ENCODE measurements at regions not wholly inside any gene's neighbourhood (a gene's known extent, or its start where the extent isn't known, plus 50 kb on each side); places are given as distances from the start of the nearest gene placed in this dataset.
"Not testable (repeated sequence)": the region's sequence is repeated elsewhere in the genome, so short reads cannot be mapped to it uniquely, and the experiment has no call there.

DNA sequence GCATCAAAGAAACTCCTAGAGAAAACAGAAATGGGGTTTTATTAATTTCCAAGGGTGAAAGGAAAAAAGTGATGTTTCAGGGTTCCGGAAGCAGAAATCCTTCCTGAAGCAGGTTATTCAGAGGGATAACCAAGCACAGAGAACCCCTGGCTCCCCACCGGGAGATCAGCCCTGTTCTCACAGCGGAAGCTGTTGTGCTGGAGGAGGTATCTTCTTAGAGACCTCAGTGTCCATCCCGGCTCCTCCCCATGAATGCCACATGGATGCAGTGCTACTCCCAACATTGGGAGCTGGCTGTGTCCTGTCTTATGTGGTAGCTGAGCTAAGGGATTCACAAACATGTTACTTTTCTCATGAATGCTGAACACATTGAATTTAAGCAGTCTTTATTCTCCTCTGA is 80.9 kb upstream of the IRX2 start:
- no peak for DNase-seq

DNA sequence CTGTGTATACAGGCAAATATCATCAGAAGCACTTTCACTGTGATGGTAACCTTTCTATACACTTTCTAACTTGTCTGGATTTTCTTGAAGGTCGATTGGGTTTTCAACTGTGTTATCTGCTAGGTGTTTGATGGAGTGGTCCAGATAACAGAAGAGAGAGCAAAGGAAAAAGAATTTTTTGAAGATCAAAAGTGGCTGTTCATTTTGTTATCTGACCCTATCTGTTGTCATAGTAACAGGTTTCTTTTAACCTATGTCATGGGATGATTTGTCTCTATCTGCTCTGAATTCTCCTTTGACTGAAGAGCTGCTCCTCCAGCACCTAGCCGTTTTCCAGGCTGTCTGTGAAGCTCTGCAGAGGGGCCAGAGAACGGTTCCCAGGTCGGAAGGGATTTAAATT is 77.8 kb upstream of the IRX2 start:
- DNase-seq, result no peak

DNA sequence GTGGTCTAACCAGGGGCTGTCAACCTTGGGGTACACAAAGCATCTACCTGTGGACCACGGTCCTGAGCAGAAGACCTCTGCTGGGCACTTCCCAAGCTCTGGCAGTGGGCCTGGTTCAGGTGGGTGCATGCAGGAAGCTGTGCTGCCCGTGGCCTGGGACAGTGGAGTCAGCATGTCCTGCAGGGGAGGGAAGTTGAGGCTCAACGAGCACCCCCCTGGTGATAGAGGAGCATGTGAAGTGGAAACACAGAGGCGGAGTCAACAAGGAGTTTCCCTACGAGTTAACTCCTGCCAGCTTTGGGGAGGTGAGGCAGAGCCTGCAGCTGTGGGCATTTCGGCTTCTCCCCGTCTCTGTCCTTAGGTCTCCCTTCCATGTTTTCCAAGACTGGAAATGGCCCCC is 67.5 kb upstream of the IRX2 start:
- no peak for DNase-seq

DNA sequence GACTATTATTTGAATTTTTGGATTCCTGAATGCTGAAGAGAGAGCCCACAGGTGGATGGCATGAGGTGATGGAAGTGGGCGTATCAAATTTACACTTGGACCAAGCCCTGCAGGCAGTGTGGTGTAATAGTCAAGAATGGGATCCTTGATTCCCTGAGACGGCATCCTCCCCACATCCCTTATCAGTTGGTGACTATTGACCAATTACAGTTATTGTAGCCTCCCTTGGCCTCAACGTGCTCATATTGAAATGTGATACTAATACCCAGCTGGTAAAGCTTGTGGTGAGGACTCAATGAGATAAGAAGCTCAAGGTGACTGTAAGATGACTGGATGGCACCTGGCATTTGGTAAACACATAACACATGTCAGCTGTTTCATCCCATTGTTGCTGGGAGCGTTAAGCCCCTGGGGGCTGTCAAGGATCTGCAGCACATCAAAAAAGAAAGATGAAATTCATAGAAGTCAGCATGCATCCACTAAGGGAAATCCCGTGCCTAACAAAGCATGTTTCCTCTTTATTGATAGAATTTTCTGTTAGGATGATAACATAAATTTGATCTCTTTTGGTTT is 65.6 kb upstream of the IRX2 start:
- no peak for DNase-seq

DNA sequence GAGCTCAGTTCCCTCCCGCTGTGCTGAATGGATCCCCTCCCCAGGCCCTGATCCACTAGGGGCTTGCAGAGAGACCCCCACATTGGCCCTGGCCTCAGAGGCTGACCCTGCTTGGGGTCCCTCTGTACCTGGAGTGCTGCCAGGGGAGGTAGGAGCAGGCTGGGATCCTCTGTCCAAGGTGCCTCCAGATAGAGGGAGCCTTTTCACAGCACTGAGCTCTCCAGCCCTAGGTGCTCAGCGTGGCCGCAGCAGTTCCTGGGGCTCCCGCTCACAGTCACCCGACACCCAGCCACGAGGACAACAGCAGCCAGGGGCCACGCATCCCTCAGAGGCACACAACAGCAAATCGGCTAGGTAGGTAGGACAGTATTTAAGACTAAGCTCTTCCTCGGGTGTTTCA is 62.2 kb upstream of the IRX2 start:
- DNase-seq, result no peak

DNA sequence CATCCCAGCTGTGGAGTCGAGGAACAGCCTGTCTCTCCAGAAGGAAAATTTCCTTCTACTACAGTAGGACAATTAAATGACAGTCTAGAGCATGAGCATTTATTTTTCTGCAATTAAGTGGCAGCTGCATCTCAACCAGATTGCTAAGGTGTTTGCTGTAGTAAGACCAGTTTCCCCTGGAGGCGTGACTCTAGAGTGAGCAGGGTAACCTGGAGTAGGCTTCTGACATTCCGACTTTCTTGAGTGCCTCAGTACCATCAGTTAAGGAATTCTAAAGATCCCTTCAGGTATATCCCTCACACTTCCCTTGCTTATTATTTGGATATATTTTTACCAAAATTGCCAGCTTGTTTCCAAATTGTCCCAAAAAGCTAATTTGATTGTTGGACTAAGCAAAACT is 59.2 kb upstream of the IRX2 start:
- no peak for DNase-seq

DNA sequence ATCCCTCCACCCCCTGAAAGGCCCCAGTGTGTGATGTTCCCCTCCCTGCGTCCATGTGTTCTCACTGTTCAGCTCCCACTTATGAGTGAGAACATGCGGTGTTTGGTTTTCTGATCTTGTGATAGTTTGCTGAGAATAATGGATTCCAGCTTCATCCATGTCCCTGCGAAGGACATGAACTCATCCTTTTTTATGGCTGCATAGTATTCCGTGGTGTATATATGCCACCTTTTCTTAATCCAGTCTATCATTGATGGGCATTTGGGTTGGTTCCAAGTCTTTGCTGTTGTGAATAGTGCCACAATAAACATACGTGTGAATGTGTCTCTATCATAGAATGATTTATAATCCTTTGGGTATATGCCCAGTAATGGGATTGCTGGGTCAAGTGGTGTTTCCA is 55.8 kb upstream of the IRX2 start:
- not testable (repeated sequence) for DNase-seq

DNA sequence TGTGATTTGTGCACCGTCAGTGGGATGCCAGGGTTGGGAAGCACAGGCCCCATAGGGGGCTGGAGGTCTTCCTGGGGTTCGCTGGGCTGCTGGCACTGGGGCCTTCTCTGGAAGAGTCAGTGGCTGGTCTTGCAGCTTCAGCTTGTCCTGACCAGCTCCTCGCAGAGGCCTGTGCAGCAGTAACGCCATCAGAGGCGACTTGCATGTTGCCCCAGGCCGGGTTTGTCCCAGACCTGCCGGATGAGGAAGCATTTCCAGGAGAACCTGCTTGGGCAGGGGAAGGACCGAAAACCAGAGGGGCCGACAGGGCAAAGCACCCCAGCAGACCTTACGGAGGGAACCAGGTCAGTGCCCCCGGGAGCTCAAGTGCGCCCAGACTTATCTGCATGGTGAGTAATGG is 54.7 kb upstream of the IRX2 start:
- DNase-seq, result no peak

DNA sequence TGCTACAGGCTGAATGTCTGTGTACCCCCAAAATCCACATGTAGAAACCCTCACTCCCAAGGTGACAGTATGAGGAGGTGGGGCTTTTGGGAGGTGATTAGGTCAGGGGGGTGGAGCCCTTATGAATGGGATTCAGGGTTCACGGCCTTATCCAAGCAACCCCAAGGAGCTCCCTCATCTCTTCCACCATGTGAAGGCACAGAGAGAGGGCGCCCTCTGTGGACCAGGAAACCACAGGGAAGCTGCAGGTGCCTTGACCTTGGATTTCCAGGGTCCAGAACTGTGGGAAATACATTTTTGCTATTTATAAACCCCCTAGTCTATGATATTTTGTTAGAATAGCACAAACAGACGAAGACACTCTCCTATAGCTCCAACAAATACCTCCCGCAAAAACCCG is 53.6 kb upstream of the IRX2 start:
- DNase-seq, result peak; percentile 27

DNA sequence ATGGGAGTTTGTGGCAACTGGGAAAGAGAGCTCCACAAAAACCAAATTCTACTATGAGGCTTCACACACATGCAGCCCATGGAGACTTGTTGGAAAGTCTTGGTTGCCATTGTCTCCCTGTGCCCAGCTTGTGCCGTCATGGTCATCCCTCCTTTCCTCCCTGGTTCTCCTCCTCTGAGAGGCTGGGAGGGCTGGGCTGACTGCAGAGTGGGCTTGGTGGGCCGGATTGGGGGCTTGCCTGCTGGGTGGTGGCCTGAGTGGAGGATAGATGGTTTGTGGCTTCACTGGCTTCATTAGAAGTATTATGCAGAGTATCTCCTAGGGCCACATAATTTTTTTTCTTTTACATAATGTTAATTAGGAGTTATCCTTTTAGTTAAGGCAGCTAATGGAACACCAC is 52.3 kb upstream of the IRX2 start:
- DNase-seq, result no peak

DNA sequence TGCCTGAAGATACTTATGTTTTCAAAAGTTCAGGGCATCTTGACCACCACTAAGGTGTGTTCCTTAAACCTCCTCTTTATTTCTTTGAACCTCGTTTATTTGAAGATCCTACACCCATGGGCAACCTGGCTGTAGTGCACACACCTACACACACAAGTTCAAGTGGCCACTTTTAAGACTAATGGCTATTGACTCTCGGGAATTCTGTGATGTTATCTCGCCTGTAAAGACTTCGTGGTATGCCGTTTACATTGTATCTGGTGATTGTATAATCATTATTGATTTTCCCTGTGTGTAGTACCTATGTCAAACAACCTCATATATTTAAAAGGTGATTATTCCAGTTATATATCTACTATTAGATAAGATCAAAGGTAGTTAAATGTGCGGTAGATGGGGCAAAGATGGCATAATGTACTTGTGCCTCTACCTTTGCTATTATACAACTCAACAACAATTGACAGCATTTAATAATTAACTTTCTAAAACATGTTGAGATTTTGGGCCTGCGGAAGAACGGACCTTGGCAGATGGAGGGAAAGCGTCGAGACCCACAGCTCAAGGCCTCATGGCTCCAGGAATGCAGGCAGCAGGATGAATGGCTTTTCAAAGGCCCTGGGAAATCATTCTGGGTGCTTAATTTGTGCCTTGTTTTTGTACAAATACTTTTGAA is 51.4 kb upstream of the IRX2 start:
- no peak for DNase-seq

DNA sequence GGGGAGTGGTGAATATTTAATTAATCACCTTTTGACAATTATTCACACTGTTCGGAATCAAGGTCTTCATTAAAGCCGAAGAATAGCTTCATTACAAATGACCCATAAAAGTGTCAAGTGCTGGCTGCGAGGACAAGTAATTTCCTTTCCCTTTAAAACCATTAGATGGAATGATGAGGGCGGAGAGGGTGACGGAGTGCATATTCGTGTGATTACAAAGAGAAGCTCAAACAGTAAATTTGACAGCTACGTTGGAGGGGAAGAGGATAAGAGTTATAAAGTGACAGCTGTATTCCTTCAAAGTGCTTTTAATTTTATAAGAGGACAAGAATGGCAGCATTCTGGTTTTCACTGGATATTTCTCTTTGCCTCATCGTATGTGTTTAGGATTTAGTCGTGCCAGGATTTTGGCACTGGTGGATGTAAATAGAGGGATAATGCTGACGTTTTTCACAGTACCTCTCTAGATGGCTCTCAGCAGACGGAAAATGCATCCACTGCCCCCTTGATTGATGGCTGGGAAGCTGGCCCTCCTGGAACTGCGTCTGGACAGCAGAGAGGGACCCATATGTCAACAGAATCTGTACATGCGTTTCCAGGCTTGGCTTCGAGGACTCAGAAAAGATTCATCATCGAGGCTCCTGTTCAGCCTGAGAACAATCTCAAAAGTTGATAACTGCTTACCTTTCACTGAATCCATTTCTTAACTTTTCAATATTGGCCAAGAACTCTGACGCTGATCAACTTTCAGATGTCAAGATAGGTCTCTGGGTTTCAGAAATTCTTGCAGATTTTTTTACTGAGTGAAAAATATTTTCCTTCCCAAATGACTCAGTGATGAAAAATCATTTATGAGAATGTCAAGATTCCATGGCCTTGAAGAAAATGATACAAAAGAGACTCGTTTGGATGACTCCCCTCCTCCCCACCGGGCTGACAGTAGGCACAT is 50.4 kb upstream of the IRX2 start:
- no peak for DNase-seq
